Esophagus muscularis mucosa (tissue), 4 donors: ENCODE measurements at regions not wholly inside any gene's neighbourhood (a gene's known extent, or its start where the extent isn't known, plus 50 kb on each side); places are given as distances from the start of the nearest gene placed in this dataset.

Experiments
- CTCF ChIP-seq, 3 experiments: fragments of 200-600 bp in 2 of 3; fragments of 450-650 bp in 1 of 3; sonication (generic) in 2 of 3; IDR thresholded peaks; one replicate each; pipeline ENCODE4 v1.5.1; 2017 to 2019; ENCODE audit warnings: antibody characterized with exemption in 3 of 3, mild to moderate bottlenecking in 2 of 3, moderate library complexity in 1 of 3
- EP300 ChIP-seq: sonication (generic); formaldehyde crosslinking; IDR thresholded peaks from one replicate; pipeline ENCODE4 v1.6.1; 2017; ENCODE audit warnings: antibody characterized with exemption
- POLR2AphosphoS5 ChIP-seq, 2 donors: sonication (generic); formaldehyde crosslinking; IDR thresholded peaks; one replicate each; pipeline ENCODE4 v1.6.1; 2017; ENCODE audit warnings: antibody characterized with exemption in 2 of 2

- TF ChIP-seq CTCF (IDR thresholded peaks at IDR 0.05), result no peak
- TF ChIP-seq POLR2AphosphoS5 (IDR thresholded peaks at IDR 0.05), result no peak
- no peak for TF ChIP-seq EP300
Observed at GRCh38 chr5:52710972-52711596, 76.6 kb upstream of the ITGA1 start.
